A172 (cell line): ENCODE measurements at regions not wholly inside any gene's neighbourhood (a gene's known extent, or its start where the extent isn't known, plus 50 kb on each side); places are given as distances from the start of the nearest gene placed in this dataset.
"Not testable (repeated sequence)": the region's sequence is repeated elsewhere in the genome, so short reads cannot be mapped to it uniquely, and the experiment has no call there.

Experiments used
- DNase-seq: peaks from one replicate; pipeline ENCODE4 v3.0.0-alpha.2; 2015; ENCODE audit warnings: low spot score

- DNase-seq = no peak
These were observed 1667.9 kb downstream of the SLITRK1 start for GRCh38 chr13:82214341-82214740.

- no peak for DNase-seq
These were observed 1676.0 kb downstream of the SLITRK1 start for GRCh38 chr13:82206241-82206640.

- no peak for DNase-seq
These were observed 1679.9 kb downstream of the SLITRK1 start for GRCh38 chr13:82202398-82202797.

- no peak for DNase-seq
These were observed 1686.2 kb downstream of the SLITRK1 start for GRCh38 chr13:82196087-82196486.

- DNase-seq = no peak
These were observed 1695.0 kb downstream of the SLITRK1 start for GRCh38 chr13:82187227-82187626.

- no peak for DNase-seq
These were observed 1705.5 kb downstream of the SLITRK1 start for GRCh38 chr13:82176751-82177150.

- DNase-seq = peak; percentile 37
These were observed 1716.7 kb downstream of the SLITRK1 start for GRCh38 chr13:82165396-82166174.

GRCh38 chr13:82164780-82165395, 1717.4 kb downstream of the SLITRK1 start:
- not testable (repeated sequence) for DNase-seq

GRCh38 chr13:82147526-82147925, 1734.7 kb downstream of the SLITRK1 start:
- no peak for DNase-seq

- DNase-seq = peak; percentile 2
These were observed 1745.4 kb downstream of the SLITRK1 start for GRCh38 chr13:82136880-82137279.

- DNase-seq = no peak
These were observed 1753.0 kb downstream of the SLITRK1 start for GRCh38 chr13:82129281-82129680.

GRCh38 chr13:82118589-82118988, 1763.7 kb downstream of the SLITRK1 start:
- no peak for DNase-seq

- DNase-seq = no peak
These were observed 1765.8 kb downstream of the SLITRK1 start for GRCh38 chr13:82116422-82116989.

GRCh38 chr13:82115391-82115790, 1766.9 kb downstream of the SLITRK1 start:
- DNase-seq = no peak

GRCh38 chr13:82096256-82096655, 1755.3 kb upstream of the SPRY2 start:
- no peak for DNase-seq

GRCh38 chr13:82092312-82092711, 1751.4 kb upstream of the SPRY2 start:
- no peak for DNase-seq

- DNase-seq = no peak
These were observed 1747.9 kb upstream of the SPRY2 start for GRCh38 chr13:82088781-82089180.

- no peak for DNase-seq
These were observed 1735.6 kb upstream of the SPRY2 start for GRCh38 chr13:82076496-82076895.

GRCh38 chr13:82070416-82070815, 1729.5 kb upstream of the SPRY2 start:
- no peak for DNase-seq

GRCh38 chr13:82062772-82063171, 1721.8 kb upstream of the SPRY2 start:
- DNase-seq = peak; percentile 2

GRCh38 chr13:82058364-82058763, 1717.4 kb upstream of the SPRY2 start:
- DNase-seq = no peak

- DNase-seq = not testable (repeated sequence)
These were observed 1704.4 kb upstream of the SPRY2 start for GRCh38 chr13:82045316-82045715.

GRCh38 chr13:82036602-82037001, 1695.7 kb upstream of the SPRY2 start:
- DNase-seq = no peak
